Smooth muscle cell (in vitro differentiated cells): ENCODE measurements at regions not wholly inside any gene's neighbourhood (a gene's known extent, or its start where the extent isn't known, plus 50 kb on each side); places are given as distances from the start of the nearest gene placed in this dataset.

Experiments used
- DNase-seq: peaks from one replicate; lab custom pipeline; 2025; ENCODE audit not compliant: unreplicated experiment; lab: John Stamatoyannopoulos, UW
- H2AFZ ChIP-seq: fragments of 200-600 bp; sonication (generic); 2 replicates; pipeline ENCODE4 v1.6.0; 2016; ENCODE audit warnings: antibody characterized with exemption, low read depth, mild to moderate bottlenecking
- H3F3A ChIP-seq: fragments of 200-600 bp; sonication (generic); 2 replicates; pipeline ENCODE4 v1.6.0; 2017; ENCODE audit warnings: antibody characterized with exemption, low read depth
- H3K27ac ChIP-seq: fragments of 200-600 bp; sonication (generic); 2 replicates; pipeline ENCODE4 v1.5.1; 2016; ENCODE audit warnings: low read depth, mild to moderate bottlenecking
- H3K27me3 ChIP-seq: fragments of 200-600 bp; sonication (generic); 2 replicates; pipeline ENCODE4 v1.6.1; 2016; ENCODE audit warnings: low read depth, mild to moderate bottlenecking
- H3K36me3 ChIP-seq: fragments of 200-600 bp; sonication (generic); 2 replicates; pipeline ENCODE4 v1.5.1; 2016; ENCODE audit warnings: low read depth
- H3K4me1 ChIP-seq: fragments of 200-600 bp; sonication (generic); 2 replicates; pipeline ENCODE4 v1.5.1; 2016; ENCODE audit warnings: low read depth
- H3K4me2 ChIP-seq: fragments of 200-600 bp; sonication (generic); 2 replicates; pipeline ENCODE4 v1.6.0; 2016; ENCODE audit warnings: mild to moderate bottlenecking
- H3K4me3 ChIP-seq: fragments of 200-600 bp; sonication (generic); 2 replicates; pipeline ENCODE4 v1.5.1; 2016; ENCODE audit warnings: mild to moderate bottlenecking
- H3K79me2 ChIP-seq: fragments of 200-600 bp; sonication (generic); 2 replicates; pipeline ENCODE4 v1.6.0; 2016; ENCODE audit warnings: low read depth, mild to moderate bottlenecking
- H3K9ac ChIP-seq: fragments of 200-600 bp; sonication (generic); 2 replicates; pipeline ENCODE4 v1.6.0; 2016; ENCODE audit warnings: low read depth
- H3K9me3 ChIP-seq: fragments of 200-600 bp; sonication (generic); replicated peaks from 2 replicates; pipeline ENCODE4 v1.5.1; 2016; ENCODE audit warnings: low read depth
- H4K20me1 ChIP-seq: fragments of 200-600 bp; sonication (generic); 2 replicates; pipeline ENCODE4 v1.6.0; 2016; ENCODE audit warnings: low read depth
- CTCF ChIP-seq: fragments of 200-600 bp; sonication (generic); IDR thresholded peaks from 2 replicates; pipeline ENCODE4 v1.5.1; 2017; ENCODE audit warnings: borderline replicate concordance, mild to moderate bottlenecking, antibody characterized with exemption; ENCODE audit not compliant: insufficient read depth, poor library complexity, severe bottlenecking
- WGBS: methylation state at CpG from one replicate; pipeline ENCODE4 v1.1.7; 2016; ENCODE audit warnings: low lambda C conversion rate; 5-methylcytosine and 5-hydroxymethylcytosine counted together

GRCh38 chr18:25805323-25805722 is 285.1 kb downstream of the SS18 start:
- Histone ChIP-seq H3K4me2 (peak overlapping the region; percentile 68), H2AFZ (peak overlapping the region; percentile 30), H3K9me3 (no peaks in the 10 kb centered on the region), H3K4me1 (no peaks in the 10 kb centered on the region), H3K36me3 (no peaks in the 10 kb centered on the region), H3F3A (peaks cover 4% of the 10 kb centered on the region), H4K20me1 (no peaks in the 10 kb centered on the region), H3K79me2 (no peaks in the 10 kb centered on the region), H3K27me3 (no peaks in the 10 kb centered on the region), H3K4me3 (no peak overlapping the region), H3K27ac (peak overlapping the region; percentile 76), H3K9ac (no peak overlapping the region)
- 12% methylated on average over 5 of the region's 5 CpGs for WGBS
- DNase-seq, result no peak
- no peak for TF ChIP-seq CTCF

GRCh38 chr18:25799231-25799630 is 291.2 kb downstream of the SS18 start:
- no peak for DNase-seq
- WGBS, result 39% methylated on average over 3 of the region's 3 CpGs
- H3K79me2 ChIP-seq, result no peaks in the 10 kb centered on the region
- TF ChIP-seq CTCF, result no peak
- no peaks in the 10 kb centered on the region for H3K27me3 ChIP-seq
- H3K9me3 ChIP-seq, result no peaks in the 10 kb centered on the region
- H3K27ac ChIP-seq, result peak overlapping the region; percentile 54
- H3K4me1 ChIP-seq, result no peaks in the 10 kb centered on the region
- H4K20me1 ChIP-seq, result no peaks in the 10 kb centered on the region
- H3K36me3 ChIP-seq, result no peaks in the 10 kb centered on the region
- no peak overlapping the region for H2AFZ ChIP-seq
- no peaks in the 10 kb centered on the region for H3F3A ChIP-seq
- no peak overlapping the region for H3K4me3 ChIP-seq
- peak overlapping the region; percentile 41 for H3K4me2 ChIP-seq
- no peak overlapping the region for H3K9ac ChIP-seq

GRCh38 chr18:25798046-25798445 is 292.4 kb downstream of the SS18 start:
- H3K27me3 ChIP-seq, result no peaks in the 10 kb centered on the region
- no peaks in the 10 kb centered on the region for H3F3A ChIP-seq
- H3K4me1 ChIP-seq, result no peaks in the 10 kb centered on the region
- peak overlapping the region; percentile 54 for H3K27ac ChIP-seq
- no peak for TF ChIP-seq CTCF
- no peak overlapping the region for H2AFZ ChIP-seq
- H3K36me3 ChIP-seq, result no peaks in the 10 kb centered on the region
- H3K9me3 ChIP-seq, result no peaks in the 10 kb centered on the region
- no peak for DNase-seq
- no peak overlapping the region for H3K4me2 ChIP-seq
- WGBS, result 82% methylated on average over 4 of the region's 4 CpGs
- no peak overlapping the region for H3K4me3 ChIP-seq
- no peaks in the 10 kb centered on the region for H4K20me1 ChIP-seq
- H3K9ac ChIP-seq, result no peak overlapping the region
- no peaks in the 10 kb centered on the region for H3K79me2 ChIP-seq

GRCh38 chr18:25795213-25795612 is 295.2 kb downstream of the SS18 start:
- no peaks in the 10 kb centered on the region for H3K27me3 ChIP-seq
- no peak overlapping the region for H3K4me3 ChIP-seq
- H2AFZ ChIP-seq, result no peak overlapping the region
- no peaks in the 10 kb centered on the region for H3K4me1 ChIP-seq
- H3K27ac ChIP-seq, result no peak overlapping the region
- no peak overlapping the region for H3K4me2 ChIP-seq
- H3K9me3 ChIP-seq, result no peaks in the 10 kb centered on the region
- no peaks in the 10 kb centered on the region for H3K79me2 ChIP-seq
- DNase-seq, result no peak
- H4K20me1 ChIP-seq, result no peaks in the 10 kb centered on the region
- 89% methylated on average over 10 of the region's 10 CpGs for WGBS
- no peak for TF ChIP-seq CTCF
- H3F3A ChIP-seq, result no peaks in the 10 kb centered on the region
- H3K36me3 ChIP-seq, result no peaks in the 10 kb centered on the region
- no peak overlapping the region for H3K9ac ChIP-seq
